Esophagus (tissue), 2 donors: ENCODE measurements at regions not wholly inside any gene's neighbourhood (a gene's known extent, or its start where the extent isn't known, plus 50 kb on each side); places are given as distances from the start of the nearest gene placed in this dataset.

Experiments
- H3K27ac ChIP-seq, 2 donors: one replicate each; pipeline ENCODE4 v1.5.1; 2013; ENCODE audit warnings: low read depth in 2 of 2, mild to moderate bottlenecking in 2 of 2, inconsistent platforms in 1 of 2, low read length in 1 of 2, moderate library complexity in 1 of 2
- H3K27me3 ChIP-seq, 2 donors: one replicate each; pipeline ENCODE4 v1.6.1; 2013; ENCODE audit warnings: low read length in 2 of 2, control low read depth in 1 of 2, mild to moderate bottlenecking in 1 of 2; ENCODE audit not compliant: insufficient read depth in 2 of 2, control insufficient read depth in 1 of 2
- H3K36me3 ChIP-seq, 2 donors: one replicate each; pipeline ENCODE4 v1.6.1; 2013; ENCODE audit warnings: low read length in 1 of 2; ENCODE audit not compliant: control insufficient read depth in 2 of 2, insufficient read depth in 2 of 2
- H3K4me1 ChIP-seq, 2 donors: one replicate each; pipeline ENCODE4 v1.6.1; 2013; ENCODE audit warnings: low read length in 1 of 2; ENCODE audit not compliant: control insufficient read depth in 2 of 2, insufficient read depth in 2 of 2
- H3K4me3 ChIP-seq, 2 donors: one replicate each; pipeline ENCODE4 v1.5.1; 2013; ENCODE audit warnings: low read length in 2 of 2, mild to moderate bottlenecking in 2 of 2, low read depth in 1 of 2, moderate library complexity in 1 of 2
- H3K9me3 ChIP-seq, 2 donors: one replicate each; pipeline ENCODE4 v1.6.1; 2013; ENCODE audit warnings: mild to moderate bottlenecking in 2 of 2, low read depth in 1 of 2, low read length in 1 of 2, moderate library complexity in 1 of 2; ENCODE audit not compliant: control insufficient read depth in 2 of 2, insufficient read depth in 1 of 2
- WGBS, 2 donors: extraction: QIAGEN DNeasy Blood & Tissue Kit; methylation state at CpG; one replicate each; pipeline ENCODE4 v1.1.7; 2013; 5-methylcytosine and 5-hydroxymethylcytosine counted together
- donor health status: healthy with polysubstance abuse.
- donor health status: Bipolar disorder and iron deficiency.

DNA sequence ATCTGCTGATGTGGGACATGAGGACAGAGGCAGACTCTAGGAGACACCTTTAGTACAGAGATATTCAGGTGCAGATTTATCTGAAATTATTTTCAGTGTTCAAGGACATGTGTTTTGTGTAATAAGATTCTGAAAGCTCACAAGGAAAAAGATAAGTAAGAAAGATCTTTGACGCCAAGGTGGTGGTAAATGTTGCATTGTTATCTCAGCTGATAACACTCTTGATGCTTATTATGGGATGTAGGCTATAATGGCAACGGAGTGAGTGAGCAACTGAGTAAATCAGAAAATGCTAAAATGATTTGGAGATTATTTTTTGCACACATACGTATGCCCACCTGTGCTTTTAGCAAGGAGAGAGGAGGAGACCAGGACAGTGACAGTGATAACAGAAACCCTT, 510.9 kb downstream of the KLF12 start:
- Histone ChIP-seq H3K9me3 (no peaks in the 10 kb centered on the region), H3K4me3 (no peak overlapping the region), H3K36me3 (no peaks in the 10 kb centered on the region), H3K27me3 (no peaks in the 10 kb centered on the region), H3K27ac (no peak overlapping the region), H3K4me1 (no peaks in the 10 kb centered on the region)
- WGBS, 2 donors: 72 to 87% methylated on average over 3 of the region's 3 CpGs

DNA sequence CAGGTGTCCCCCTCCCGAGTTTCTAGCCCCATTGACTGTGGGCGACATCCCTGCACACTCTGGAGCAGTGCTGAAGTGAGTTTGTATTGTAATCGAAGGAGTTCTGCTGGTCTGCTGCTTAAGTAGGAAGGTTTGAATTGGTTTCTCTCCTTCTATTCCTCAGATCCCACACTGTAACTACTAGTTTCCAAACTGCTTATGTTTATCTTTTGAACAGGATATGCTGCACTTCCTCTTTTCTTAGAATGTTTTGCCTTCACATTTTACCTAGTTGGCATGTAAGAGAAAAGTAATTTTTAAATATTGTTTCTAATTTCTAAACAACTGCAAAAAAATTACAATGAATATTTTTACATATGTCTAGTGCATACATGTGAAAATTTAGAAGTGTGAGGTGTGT, 511.8 kb downstream of the KLF12 start:
- no peaks in the 10 kb centered on the region for H3K36me3 ChIP-seq
- H3K4me1 ChIP-seq: no peaks in the 10 kb centered on the region
- H3K27ac ChIP-seq: no peak overlapping the region
- H3K9me3 ChIP-seq: no peaks in the 10 kb centered on the region
- no peak overlapping the region for H3K4me3 ChIP-seq
- 64 to 72% methylated on average over 3 of the region's 3 CpGs for WGBS, 2 donors
- H3K27me3 ChIP-seq: no peaks in the 10 kb centered on the region

DNA sequence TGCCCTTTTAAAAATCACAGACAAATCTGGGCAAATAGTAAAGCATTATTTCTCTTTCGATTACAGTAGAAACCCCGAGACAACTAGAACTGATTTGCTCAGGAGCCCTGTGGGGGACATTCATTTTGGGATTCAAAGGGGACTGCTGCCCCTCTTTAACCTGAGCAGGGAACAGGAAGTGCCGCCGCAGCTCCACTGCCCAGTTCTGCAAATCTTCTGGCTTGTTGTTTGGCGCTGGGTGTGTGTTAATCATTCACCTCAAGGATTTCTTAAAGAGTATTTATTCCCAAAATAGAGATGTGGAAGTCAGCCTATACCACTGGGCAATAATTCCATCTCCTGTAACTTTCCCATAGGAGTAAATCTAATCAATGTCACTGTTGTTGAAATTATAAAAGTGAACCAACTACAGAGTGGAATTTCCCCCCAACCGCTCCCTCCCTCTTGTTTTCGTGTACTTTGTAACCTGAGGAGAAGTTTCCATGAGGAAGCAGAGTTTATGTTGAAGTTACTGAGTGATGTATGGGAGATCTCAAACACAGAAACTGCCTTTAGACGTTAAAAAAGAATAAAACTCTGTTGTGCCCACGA, 515.8 kb downstream of the KLF12 start:
- H3K36me3 ChIP-seq: no peaks in the 10 kb centered on the region
- no peaks in the 10 kb centered on the region for H3K27me3 ChIP-seq
- no peaks in the 10 kb centered on the region for H3K9me3 ChIP-seq
- no peak overlapping the region for H3K27ac ChIP-seq
- no peak overlapping the region for H3K4me3 ChIP-seq
- WGBS, 2 donors: 44 to 60% methylated on average over 9 of the region's 9 CpGs
- no peaks in the 10 kb centered on the region for H3K4me1 ChIP-seq

DNA sequence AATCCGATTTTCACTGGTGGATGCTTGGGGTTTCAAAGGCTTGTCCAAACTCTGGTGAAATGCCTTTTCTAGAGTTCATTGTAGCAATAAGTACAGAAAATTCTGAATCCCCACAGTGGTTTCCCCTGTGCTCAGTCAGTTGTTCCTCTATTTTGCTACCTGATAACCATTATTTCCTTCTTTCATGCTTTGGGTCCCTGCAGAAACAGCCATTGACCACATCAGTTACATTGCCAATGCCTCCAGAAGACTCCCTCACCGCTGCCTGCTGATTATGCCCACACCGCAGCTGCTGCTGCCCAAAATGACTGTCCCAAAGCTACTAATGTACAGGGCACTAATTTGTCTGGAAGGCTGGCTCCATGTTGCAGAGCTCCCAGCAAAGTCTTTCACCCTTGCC, 517.3 kb downstream of the KLF12 start:
- Histone ChIP-seq H3K36me3 (no peaks in the 10 kb centered on the region), H3K9me3 (no peaks in the 10 kb centered on the region), H3K27ac (no peak overlapping the region), H3K4me3 (no peak overlapping the region), H3K4me1 (no peaks in the 10 kb centered on the region), H3K27me3 (no peaks in the 10 kb centered on the region)
- 93% methylated on average over 3 of the region's 3 CpGs for WGBS, 2 donors

DNA sequence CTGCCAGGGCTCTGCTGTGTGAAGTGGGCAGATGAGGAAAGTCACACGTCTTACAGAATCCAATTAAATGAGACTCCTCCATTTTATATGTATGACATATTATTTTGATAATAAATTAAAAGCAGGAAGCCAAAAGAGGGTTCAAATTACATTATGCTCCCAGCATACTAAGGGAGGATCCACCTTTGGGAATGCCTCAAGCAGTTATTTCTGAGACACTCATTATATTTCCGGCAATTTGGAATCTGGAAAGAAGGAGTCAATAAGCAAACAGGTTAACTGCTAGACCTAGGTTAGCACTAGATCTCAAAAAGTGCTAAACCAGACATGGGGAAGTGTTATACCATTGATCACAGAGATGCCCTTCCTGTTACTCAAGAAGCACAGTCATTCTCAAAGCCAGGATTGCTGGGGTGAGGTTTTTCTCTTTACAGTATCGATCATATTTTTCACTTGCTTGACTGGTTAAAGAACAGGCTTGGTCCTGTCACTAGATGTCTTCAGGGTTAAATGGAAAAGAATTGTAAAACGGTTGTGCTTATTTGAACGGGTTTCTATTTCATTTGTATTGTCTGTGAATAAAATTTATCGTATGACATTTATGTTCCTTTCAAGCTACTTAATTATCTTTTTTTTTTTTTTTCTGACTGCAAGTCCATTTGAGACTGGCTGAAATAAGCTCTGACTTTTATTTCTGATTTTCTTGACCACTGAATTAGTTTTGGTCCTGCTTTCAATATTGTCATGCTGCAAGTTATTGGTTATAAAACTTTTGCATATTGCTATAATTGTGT, 523.2 kb downstream of the KLF12 start:
- no peaks in the 10 kb centered on the region for H3K27me3 ChIP-seq
- WGBS, 2 donors: 37 to 48% methylated on average over 6 of the region's 6 CpGs
- H3K36me3 ChIP-seq: no peaks in the 10 kb centered on the region
- no peaks in the 10 kb centered on the region for H3K9me3 ChIP-seq
- no peaks in the 10 kb centered on the region for H3K4me1 ChIP-seq
- H3K27ac ChIP-seq: peak overlapping the region; percentile 57 to 80
- H3K4me3 ChIP-seq: no peak overlapping the region

DNA sequence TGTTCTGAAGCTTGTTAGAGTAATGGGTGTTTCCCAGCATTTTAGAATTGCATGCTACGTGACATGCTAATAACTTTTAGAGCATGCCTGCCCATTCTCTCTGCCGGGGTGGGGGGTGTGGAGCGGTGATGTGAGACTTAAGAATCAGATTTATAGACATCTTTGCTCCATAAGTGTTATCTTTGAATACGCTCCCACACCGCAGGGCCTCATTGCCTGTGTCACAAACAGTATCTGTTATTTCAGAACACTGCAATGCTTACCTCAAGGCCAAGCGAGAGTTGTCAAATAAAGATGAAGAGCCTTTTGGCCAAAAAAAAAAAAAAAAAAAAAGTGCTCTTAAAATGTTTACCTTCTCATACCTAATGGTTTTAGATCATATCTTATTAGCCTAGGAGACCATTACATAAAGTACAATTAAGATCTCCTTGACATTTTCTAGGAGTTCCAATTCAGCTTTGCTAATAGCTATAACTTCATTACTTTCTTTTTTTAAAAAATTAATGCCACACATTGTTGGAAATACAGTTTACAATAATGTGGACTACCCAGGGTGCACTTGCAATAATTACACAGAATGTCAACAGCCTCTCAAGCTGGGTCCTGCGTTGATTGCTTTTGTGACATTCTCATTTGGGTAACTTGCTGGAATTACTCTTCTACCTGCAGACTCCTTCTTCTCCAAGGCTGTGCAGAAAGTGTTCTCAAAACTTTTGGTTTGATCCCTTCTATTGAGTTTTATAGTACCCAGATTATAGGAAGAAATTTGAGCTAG, 525.3 kb downstream of the KLF12 start:
- no peaks in the 10 kb centered on the region for H3K36me3 ChIP-seq
- H3K27ac ChIP-seq: peak overlapping the region; percentile 22 to 66
- H3K4me1 ChIP-seq: no peaks in the 10 kb centered on the region
- 81 to 83% methylated on average over 7 of the region's 7 CpGs for WGBS, 2 donors
- no peaks in the 10 kb centered on the region for H3K27me3 ChIP-seq
- H3K9me3 ChIP-seq: no peaks in the 10 kb centered on the region
- no peak overlapping the region for H3K4me3 ChIP-seq

DNA sequence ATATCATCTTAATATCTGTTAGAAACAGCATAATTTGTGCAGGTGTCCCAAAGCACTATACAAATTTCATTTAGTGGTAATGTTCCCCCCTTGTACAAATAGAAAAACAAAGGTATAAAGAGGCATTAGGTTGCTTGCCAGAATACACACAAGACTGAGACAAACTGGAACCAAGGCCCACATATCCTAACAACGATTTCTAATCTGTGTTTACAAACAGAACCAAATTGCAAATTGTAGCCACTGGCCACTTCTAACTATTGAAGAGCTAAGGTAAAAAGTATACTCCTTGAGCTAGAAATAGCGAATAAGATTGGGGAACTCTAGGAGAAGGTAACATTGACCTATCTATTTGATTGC, 526.1 kb downstream of the KLF12 start:
- Histone ChIP-seq H3K4me3 (no peak overlapping the region), H3K27me3 (no peaks in the 10 kb centered on the region), H3K27ac (peak overlapping the region in 1 of 2 donors; percentile 66), H3K4me1 (no peaks in the 10 kb centered on the region), H3K9me3 (no peaks in the 10 kb centered on the region), H3K36me3 (no peaks in the 10 kb centered on the region)
- 59 to 63% methylated on average over 2 of the region's 2 CpGs for WGBS, 2 donors

DNA sequence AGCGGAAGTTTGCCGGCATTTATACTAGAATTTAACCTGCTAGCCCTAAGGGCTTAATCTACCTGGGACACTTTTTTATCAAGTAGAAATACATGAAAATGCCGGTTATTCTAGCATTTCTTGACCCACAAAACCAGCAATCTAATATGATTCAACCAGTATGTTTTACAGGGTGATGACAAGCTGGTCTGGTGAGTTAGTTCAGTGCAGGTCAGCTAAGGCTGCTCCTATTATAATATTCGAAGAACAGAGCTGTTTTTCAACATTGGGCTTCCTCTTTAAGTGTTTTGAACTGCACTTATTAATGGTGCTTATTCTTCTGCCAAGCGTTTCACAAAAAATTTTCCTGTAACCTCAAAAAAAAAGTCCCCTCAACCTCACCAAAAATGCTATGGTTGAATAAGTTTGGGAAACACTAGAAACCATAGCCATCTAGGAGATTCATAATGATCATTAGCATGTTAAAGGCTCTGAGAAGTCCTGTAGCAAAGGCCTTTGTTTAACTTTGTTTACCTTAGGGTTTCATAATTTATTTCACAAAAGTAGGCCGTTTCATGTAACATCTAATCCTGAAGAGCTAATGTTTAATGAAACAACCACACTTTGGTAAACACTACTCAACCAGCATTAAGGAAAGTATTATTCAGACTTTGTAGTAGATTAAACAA, 526.6 kb downstream of the KLF12 start:
- no peaks in the 10 kb centered on the region for H3K9me3 ChIP-seq
- H3K4me1 ChIP-seq: no peaks in the 10 kb centered on the region
- no peaks in the 10 kb centered on the region for H3K36me3 ChIP-seq
- no peak overlapping the region for H3K27ac ChIP-seq
- no peaks in the 10 kb centered on the region for H3K27me3 ChIP-seq
- WGBS, 2 donors: 55 to 62% methylated on average over 6 of the region's 6 CpGs
- no peak overlapping the region for H3K4me3 ChIP-seq

DNA sequence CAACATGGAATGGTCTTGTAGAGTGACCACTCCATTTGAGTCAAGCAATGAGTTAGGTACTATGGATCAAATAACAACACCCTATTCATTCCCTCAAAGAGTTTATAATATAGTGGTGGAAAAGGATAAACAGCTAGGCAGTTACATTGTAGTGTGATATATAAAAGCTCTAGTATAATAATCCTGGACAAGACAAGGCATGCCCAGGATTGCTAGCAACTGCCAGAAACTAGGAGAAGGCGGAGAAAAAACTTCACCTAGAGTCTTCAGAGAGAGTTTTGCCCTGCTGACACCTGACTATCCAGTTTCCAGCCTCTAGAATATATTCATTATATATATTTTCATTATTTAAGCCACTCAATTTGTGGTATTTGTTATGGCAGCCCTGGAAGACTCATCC, 530.6 kb downstream of the KLF12 start:
- Histone ChIP-seq H3K27ac (peak overlapping the region in 1 of 2 donors; percentile 74), H3K4me3 (no peak overlapping the region), H3K4me1 (no peaks in the 10 kb centered on the region), H3K9me3 (no peaks in the 10 kb centered on the region), H3K36me3 (no peaks in the 10 kb centered on the region), H3K27me3 (no peaks in the 10 kb centered on the region)
- WGBS, 2 donors: 56 to 65% methylated on average over 1 of the region's 1 CpG
